Glutamatergic neuron (in vitro differentiated cells): ENCODE measurements at regions not wholly inside any gene's neighbourhood (a gene's known extent, or its start where the extent isn't known, plus 50 kb on each side); places are given as distances from the start of the nearest gene placed in this dataset.
"Not testable (repeated sequence)": the region's sequence is repeated elsewhere in the genome, so short reads cannot be mapped to it uniquely, and the experiment has no call there.

Experiments used
- DNase-seq: peaks from one replicate; pipeline ENCODE4 v3.0.0; 2022
- H3K27ac Mint-ChIP-seq: one replicate; pipeline ENCODE4 v1.8.0; 2020; ENCODE audit warnings: mild to moderate bottlenecking, mixed read lengths, inconsistent platforms; ENCODE audit not compliant: unreplicated experiment
- H3K27me3 Mint-ChIP-seq: one replicate; pipeline ENCODE4 v1.8.0; 2020; ENCODE audit warnings: mild to moderate bottlenecking, moderate library complexity, mixed read lengths, inconsistent platforms; ENCODE audit not compliant: unreplicated experiment
- H3K36me3 Mint-ChIP-seq: one replicate; pipeline ENCODE4 v1.8.0; 2020; ENCODE audit warnings: mild to moderate bottlenecking, mixed read lengths, inconsistent platforms; ENCODE audit not compliant: unreplicated experiment
- H3K4me1 Mint-ChIP-seq: one replicate; pipeline ENCODE4 v1.8.0; 2020; ENCODE audit warnings: mild to moderate bottlenecking, low read depth, mixed read lengths, inconsistent platforms; ENCODE audit not compliant: unreplicated experiment
- H3K4me3 Mint-ChIP-seq: one replicate; pipeline ENCODE4 v1.8.0; 2020; ENCODE audit warnings: mild to moderate bottlenecking, mixed read lengths, inconsistent platforms; ENCODE audit not compliant: unreplicated experiment
- H3K9me3 Mint-ChIP-seq: one replicate; pipeline ENCODE4 v1.8.0; 2020; ENCODE audit warnings: mild to moderate bottlenecking, moderate library complexity, mixed read lengths, inconsistent platforms; ENCODE audit not compliant: unreplicated experiment
- TF ChIP-seq, protein P1 (sequence below): fragments of 200-600 bp; sonication (generic); IDR thresholded peaks from one replicate; pipeline ENCODE4 v1.5.0; 2021; ENCODE audit not compliant: partially characterized antibody, unreplicated experiment

DNA sequence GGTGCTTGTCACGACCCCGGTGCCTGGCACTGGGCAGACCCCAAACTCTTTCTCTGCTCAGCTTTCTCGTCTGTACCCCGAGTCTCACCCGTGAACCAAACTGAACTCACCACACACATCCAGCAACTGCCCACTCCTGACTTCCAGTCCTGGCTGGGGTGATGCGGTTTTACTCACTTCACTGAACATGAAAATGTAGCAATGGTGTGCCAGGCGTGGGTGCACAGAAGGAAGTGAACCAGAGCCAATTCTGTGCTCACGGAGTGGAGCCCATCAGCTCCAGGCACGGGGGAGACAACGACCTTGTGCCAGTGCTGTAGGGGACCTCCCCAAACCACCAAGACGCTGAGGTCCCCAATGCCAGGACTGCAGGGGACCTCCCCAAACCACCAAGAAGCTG lies 78.7 kb upstream of the AFDN start:
- no peak overlapping the region for H3K4me3 Mint-ChIP-seq
- peaks cover 19% of the 10 kb centered on the region for H3K4me1 Mint-ChIP-seq
- H3K9me3 Mint-ChIP-seq: no peaks in the 10 kb centered on the region
- peaks cover 1% of the 10 kb centered on the region for H3K27me3 Mint-ChIP-seq
- H3K27ac Mint-ChIP-seq: no peak overlapping the region
- DNase-seq: no peak
- TF ChIP-seq, protein P1, sequence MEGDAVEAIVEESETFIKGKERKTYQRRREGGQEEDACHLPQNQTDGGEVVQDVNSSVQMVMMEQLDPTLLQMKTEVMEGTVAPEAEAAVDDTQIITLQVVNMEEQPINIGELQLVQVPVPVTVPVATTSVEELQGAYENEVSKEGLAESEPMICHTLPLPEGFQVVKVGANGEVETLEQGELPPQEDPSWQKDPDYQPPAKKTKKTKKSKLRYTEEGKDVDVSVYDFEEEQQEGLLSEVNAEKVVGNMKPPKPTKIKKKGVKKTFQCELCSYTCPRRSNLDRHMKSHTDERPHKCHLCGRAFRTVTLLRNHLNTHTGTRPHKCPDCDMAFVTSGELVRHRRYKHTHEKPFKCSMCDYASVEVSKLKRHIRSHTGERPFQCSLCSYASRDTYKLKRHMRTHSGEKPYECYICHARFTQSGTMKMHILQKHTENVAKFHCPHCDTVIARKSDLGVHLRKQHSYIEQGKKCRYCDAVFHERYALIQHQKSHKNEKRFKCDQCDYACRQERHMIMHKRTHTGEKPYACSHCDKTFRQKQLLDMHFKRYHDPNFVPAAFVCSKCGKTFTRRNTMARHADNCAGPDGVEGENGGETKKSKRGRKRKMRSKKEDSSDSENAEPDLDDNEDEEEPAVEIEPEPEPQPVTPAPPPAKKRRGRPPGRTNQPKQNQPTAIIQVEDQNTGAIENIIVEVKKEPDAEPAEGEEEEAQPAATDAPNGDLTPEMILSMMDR: no peak
- H3K36me3 Mint-ChIP-seq: no peaks in the 10 kb centered on the region

DNA sequence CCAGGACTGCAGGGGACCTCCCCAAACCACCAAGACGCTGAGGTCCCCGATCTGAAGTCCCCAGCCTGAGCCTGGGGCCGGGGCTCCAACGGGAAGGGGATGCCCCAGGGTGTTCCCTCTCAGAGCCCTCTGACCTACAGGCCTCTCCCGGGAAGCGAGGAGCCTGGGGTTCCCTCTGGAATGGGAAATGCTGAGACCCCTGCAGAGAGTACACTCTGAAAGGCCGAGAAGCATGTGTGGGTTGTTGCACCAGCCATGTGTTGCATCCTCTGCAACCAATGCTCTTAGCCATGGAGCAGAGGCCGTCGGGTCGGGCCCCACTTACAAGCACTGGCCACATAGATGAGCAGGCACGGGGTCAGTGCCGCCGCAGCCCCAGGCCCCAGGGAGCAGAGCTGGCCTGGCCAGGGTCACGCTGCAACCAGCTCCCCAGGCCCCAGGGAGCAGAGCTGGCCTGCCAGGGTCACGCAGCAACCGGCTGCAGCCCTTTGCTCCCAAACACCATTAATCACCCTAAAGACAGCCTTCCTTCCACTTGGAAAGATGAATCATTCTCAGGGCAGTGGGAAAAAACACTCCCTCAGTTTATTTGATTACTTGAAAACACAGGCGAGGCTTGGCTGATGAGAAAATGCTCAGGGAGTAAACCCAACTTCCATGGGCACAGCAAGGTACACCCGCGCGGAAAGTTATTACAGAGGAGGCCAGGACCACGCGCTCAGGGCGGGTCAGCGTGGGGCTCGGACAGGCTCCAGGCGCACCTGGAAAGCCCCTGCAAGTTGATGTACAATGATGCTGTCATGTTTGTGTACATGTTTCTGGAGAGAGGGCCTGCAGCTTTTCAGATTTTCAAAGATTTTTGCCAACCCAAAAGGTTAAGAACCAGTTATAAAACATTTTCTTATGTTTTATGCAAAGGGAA lies 78.0 kb upstream of the AFDN start:
- peaks cover 19% of the 10 kb centered on the region for H3K4me1 Mint-ChIP-seq
- H3K27ac Mint-ChIP-seq: no peak overlapping the region
- no peak for DNase-seq

DNA sequence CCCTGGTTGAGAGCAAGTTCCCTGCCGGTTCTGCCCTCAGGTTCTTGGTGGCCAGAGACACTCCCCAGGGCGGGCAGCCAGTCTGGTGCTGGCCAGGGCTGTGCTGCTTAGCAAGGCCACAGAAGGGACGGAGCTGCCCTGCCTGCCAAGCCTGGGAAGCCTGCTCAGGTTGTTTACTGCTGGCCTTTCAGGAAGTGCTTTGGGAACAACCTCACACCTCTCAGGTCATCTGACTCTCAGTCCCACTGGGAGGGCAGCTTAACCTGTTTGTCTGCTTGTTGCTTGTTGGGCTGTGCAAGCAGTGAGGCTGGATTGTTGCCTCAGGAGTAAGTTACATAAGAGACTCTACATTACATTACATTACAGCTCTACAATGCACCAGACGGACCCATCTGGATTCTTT lies 75.8 kb upstream of the AFDN start:
- H3K9me3 Mint-ChIP-seq: no peaks in the 10 kb centered on the region
- peaks cover 25% of the 10 kb centered on the region for H3K4me1 Mint-ChIP-seq
- H3K4me3 Mint-ChIP-seq: no peak overlapping the region
- TF ChIP-seq, protein P1: no peak
- peaks cover 1% of the 10 kb centered on the region for H3K27me3 Mint-ChIP-seq
- no peak overlapping the region for H3K27ac Mint-ChIP-seq
- no peak for DNase-seq
- no peaks in the 10 kb centered on the region for H3K36me3 Mint-ChIP-seq

More for the DNA sequence above, 78.0 kb upstream of the AFDN start:
- peaks cover 1% of the 10 kb centered on the region for H3K27me3 Mint-ChIP-seq
- TF ChIP-seq, protein P1: no peak
- no peaks in the 10 kb centered on the region for H3K36me3 Mint-ChIP-seq
- no peaks in the 10 kb centered on the region for H3K9me3 Mint-ChIP-seq
- no peak overlapping the region for H3K4me3 Mint-ChIP-seq

DNA sequence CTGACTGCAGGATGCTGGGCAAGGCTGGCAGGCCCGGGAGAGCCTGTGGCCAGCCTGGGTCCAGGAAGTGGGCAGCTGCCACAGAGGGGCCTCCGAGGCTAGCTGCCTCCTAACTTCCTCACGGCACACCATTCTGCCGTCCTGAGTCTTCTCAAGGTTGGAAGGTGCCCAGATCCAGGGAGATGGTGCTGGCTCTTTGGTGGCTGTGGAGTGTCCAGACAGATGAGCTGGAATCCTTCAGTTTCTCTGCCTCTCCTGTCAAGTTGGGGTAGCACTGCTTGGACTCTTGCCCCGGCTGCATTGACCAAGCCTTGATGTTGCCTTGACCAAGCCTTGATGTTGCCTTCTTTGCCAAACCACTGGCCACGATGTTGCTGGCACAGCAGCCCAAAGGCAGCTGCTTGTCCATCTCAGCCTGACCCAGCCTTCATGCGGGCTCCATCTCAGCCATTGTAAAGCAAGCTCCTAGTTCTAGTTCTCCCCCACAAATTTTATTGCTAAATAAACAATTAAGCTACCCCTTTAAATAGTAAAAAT lies 75.1 kb upstream of the AFDN start:
- H3K36me3 Mint-ChIP-seq: no peaks in the 10 kb centered on the region
- H3K4me1 Mint-ChIP-seq: peaks cover 30% of the 10 kb centered on the region
- peaks cover 1% of the 10 kb centered on the region for H3K27me3 Mint-ChIP-seq
- no peak overlapping the region for H3K27ac Mint-ChIP-seq
- no peak overlapping the region for H3K4me3 Mint-ChIP-seq
- H3K9me3 Mint-ChIP-seq: no peaks in the 10 kb centered on the region
- DNase-seq: no peak
- TF ChIP-seq, protein P1: no peak

DNA sequence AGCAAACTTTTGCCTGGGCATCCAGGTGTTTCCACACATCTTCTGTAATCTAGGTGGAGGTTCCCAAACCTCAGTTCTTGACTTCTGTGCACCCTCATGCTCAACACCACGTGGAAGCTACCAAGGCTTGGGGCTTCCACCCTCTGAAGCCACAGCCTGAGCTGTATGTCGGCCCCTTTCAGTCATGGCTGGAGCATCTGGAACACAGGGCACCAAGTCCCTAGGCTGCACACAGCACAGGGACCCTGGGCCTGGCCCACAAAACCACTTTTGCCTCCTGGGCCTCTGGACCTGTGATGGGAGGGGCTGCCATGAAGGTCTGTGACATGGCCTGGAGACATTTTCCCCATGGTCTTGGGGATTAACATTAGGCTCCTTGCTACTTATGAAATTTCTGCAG lies 73.4 kb upstream of the AFDN start:
- H3K9me3 Mint-ChIP-seq, H3K27me3 Mint-ChIP-seq, DNase-seq, H3K4me3 Mint-ChIP-seq, H3K27ac Mint-ChIP-seq, H3K36me3 Mint-ChIP-seq: not testable (repeated sequence)
- H3K4me1 Mint-ChIP-seq: peaks cover 26% of the 10 kb centered on the region
